ENCODE measurements at regions not wholly inside any gene's neighbourhood (a gene's known extent, or its start where the extent isn't known, plus 50 kb on each side); places are given as distances from the start of the nearest gene placed in this dataset.
"Not testable (repeated sequence)": the region's sequence is repeated elsewhere in the genome, so short reads cannot be mapped to it uniquely, and the experiment has no call there.

DNA sequence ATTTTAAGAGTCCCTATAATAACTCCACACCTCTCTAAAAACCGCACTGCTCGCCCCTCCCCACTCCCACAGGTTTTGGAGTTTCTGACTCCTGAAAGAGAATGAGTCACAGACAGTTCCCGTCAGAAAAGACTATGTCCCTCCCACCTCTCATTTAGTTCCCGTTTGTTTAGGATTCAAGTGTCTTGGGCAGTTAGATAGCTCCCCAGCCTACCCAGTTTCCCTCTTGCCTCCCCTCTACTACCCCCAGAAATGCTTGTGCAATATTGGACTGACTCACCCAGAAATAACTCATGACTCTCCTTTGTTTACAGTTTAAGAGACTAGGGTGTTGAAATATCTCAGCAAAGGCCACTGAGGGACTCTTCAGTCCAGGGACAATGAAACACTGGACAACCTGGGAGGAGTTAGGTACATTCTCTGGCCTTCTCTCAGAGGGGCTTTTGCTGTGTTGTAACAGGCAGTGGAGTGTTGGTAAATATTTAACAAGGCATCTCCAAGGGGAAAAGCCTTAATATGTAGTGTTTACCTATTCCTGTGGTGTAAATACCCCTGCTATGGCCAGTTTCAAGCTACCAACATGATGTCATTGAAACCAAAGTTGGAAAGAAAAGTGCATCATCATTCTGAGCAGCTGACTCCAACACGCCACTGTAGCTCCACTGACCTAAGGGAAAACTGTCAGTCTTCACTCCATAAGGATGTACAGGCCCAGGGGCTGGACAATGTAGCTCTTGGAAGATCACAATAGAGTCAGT, 96.1 kb upstream of the CHD2 start:
- WGBS, 3 donors, result 17 to 33% (median 31%) methylated on average over 5 of the region's 5 CpGs
- peaks cover 9% of the 10 kb centered on the region for H3K4me1 ChIP-seq (ENCODE audit: insufficient read depth)
- intact Hi-C loops (cut with DNase I), result loop anchor here in 2 of 4 donors (5.0 to 10.0 kb wide), 3 partner anchors 121 to 683 kb away; no protein-coding TSS in a partner anchor
- TF ChIP-seq EP300 (IDR thresholded peaks at IDR 0.05) (peak; percentile 67), POLR2A (IDR thresholded peaks at IDR 0.05) (no peak)
- TF ChIP-seq, protein P1, sequence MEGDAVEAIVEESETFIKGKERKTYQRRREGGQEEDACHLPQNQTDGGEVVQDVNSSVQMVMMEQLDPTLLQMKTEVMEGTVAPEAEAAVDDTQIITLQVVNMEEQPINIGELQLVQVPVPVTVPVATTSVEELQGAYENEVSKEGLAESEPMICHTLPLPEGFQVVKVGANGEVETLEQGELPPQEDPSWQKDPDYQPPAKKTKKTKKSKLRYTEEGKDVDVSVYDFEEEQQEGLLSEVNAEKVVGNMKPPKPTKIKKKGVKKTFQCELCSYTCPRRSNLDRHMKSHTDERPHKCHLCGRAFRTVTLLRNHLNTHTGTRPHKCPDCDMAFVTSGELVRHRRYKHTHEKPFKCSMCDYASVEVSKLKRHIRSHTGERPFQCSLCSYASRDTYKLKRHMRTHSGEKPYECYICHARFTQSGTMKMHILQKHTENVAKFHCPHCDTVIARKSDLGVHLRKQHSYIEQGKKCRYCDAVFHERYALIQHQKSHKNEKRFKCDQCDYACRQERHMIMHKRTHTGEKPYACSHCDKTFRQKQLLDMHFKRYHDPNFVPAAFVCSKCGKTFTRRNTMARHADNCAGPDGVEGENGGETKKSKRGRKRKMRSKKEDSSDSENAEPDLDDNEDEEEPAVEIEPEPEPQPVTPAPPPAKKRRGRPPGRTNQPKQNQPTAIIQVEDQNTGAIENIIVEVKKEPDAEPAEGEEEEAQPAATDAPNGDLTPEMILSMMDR (IDR thresholded peaks at IDR 0.05), result no peak
- no peaks in the 10 kb centered on the region for H3K27me3 ChIP-seq
- no peaks in the 10 kb centered on the region for H3K9me3 ChIP-seq
- H3K27ac ChIP-seq, result peak overlapping the region in 1 of 2 donors; percentile 51
- no peaks in the 10 kb centered on the region for H3K36me3 ChIP-seq
- H3K4me3 ChIP-seq, result no peak overlapping the region
- DNase-seq, result peak; percentile 45 to 80 (median 63)

DNA sequence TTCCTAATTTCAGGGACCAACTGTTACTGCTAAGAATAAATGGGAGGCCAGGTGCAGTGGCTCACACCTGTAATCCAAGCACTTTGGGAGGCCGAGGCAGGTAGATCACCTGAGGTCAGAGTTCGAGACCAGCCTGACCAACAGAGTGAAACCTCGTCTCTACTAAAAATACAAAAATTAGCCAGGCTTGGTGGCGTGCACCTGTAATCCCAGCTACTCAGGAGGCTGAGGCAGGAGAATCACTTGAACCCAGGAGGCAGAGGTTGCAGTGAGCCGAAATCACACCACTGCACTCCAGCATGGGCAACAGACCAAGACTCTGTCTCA, 95.6 kb upstream of the CHD2 start:
- peak in 1 of 5 donors; percentile 20 for DNase-seq
- not testable (repeated sequence) for H3K36me3 ChIP-seq; H3K4me1 ChIP-seq (ENCODE audit: insufficient read depth); H3K27me3 ChIP-seq; H3K9me3 ChIP-seq; H3K4me3 ChIP-seq
- intact Hi-C loops (cut with DNase I), result loop anchor here in 2 of 4 donors (5.0 to 10.0 kb wide), 3 partner anchors 120 to 683 kb away; no protein-coding TSS in a partner anchor
- peak overlapping the region in 1 of 2 donors; percentile 51 for H3K27ac ChIP-seq
- WGBS, 3 donors, result 93 to 96% (median 96%) methylated on average over 5 of the region's 5 CpGs

DNA sequence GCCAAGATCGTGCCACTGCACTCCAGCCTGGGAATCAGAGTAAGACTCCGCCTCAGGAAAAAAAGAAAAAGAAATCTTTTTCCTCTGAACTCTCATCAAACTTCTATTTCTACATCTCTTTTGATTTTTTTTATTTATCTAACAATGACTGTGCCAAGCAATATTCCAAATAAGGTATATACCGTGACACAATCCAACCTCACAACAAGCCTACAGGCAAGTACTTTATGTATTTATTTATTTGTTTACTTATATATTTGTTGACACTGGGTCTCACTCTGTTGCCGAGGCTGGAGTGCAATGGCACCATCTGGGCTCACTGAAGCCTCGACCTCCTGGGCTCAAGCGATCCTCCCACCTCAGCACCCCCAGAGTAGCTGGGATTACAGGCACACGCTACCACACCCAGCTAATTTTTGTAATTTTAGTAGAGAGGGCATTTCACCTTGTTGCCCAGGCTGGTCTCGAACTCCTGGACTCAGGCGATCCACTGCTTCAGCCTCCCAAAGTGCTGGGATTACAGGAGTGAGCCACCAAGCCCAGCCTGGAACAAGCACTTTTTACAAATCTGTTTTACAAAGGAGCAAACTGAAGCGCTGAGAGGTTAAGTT, 94.9 kb upstream of the CHD2 start:
- no peaks in the 10 kb centered on the region for H3K9me3 ChIP-seq
- no peaks in the 10 kb centered on the region for H3K36me3 ChIP-seq
- WGBS, 3 donors, result 89 to 92% (median 90%) methylated on average over 10 of the region's 10 CpGs
- no peak for DNase-seq
- H3K4me1 ChIP-seq (ENCODE audit: insufficient read depth), result peaks cover 10% of the 10 kb centered on the region
- no peak overlapping the region for H3K27ac ChIP-seq
- intact Hi-C loops (cut with DNase I), result loop anchor here (5.0 to 10.0 kb wide), 5 partner anchors 77 to 220 kb away; partner anchors contain the start of gene CHD2 (in 2 of the 4)
- no peak overlapping the region for H3K4me3 ChIP-seq
- no peaks in the 10 kb centered on the region for H3K27me3 ChIP-seq
- TF ChIP-seq, protein P1 (IDR thresholded peaks at IDR 0.05), result no peak
- TF ChIP-seq EP300 (IDR thresholded peaks at IDR 0.05) (no peak), POLR2A (IDR thresholded peaks at IDR 0.05) (no peak)

DNA sequence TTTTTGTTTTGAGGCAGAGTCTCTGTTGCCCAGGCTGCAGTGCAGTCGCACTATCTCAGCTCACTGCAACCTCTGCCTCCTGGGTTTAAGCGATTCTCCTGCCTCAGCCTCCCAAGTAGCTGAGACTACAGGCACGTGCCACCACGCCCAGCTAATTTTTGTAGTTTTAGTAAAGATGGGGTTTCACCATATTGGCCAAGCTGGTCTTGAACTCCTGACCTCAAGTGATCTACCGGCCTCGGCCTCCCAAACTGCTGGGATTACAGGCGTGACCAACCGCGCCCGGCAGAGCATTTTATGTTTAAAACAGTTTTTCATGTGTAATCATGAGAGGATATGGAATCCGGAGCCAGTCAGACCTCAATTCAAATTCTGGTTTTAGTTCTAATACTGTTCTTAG, 94.0 kb upstream of the CHD2 start:
- peaks cover 10% of the 10 kb centered on the region for H3K4me1 ChIP-seq (ENCODE audit: insufficient read depth)
- H3K27ac ChIP-seq, DNase-seq, H3K36me3 ChIP-seq, H3K9me3 ChIP-seq, H3K4me3 ChIP-seq, H3K27me3 ChIP-seq: not testable (repeated sequence)
- WGBS, 3 donors, result 92 to 96% (median 95%) methylated on average over 11 of the region's 11 CpGs
- intact Hi-C loops (cut with DNase I), result loop anchor here (5.0 to 10.0 kb wide), 5 partner anchors 76 to 219 kb away; partner anchors contain the start of gene CHD2 (in 2 of the 4)

DNA sequence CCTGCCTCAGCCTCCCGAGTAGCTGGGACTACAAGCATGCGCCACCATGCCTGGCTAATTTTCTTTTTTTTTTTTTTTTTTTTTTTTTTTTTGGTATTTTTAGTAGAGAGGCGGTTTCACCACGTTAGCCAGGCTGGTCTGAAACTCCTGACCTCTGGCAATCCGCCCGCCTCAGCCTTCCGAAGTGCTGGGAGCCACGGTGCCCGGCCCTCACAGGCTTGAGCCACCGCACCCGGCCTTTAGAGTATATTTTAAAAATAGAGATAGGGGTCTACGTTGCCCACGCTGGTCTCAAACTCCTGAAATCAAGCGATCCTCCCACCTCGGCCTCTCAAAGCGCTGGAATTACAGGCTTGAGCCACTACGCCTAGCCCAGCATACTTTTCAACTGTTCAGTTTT, 93.4 kb upstream of the CHD2 start:
- Histone ChIP-seq H3K36me3 (no peaks in the 10 kb centered on the region), H3K27me3 (no peaks in the 10 kb centered on the region), H3K9me3 (no peaks in the 10 kb centered on the region), H3K4me3 (no peak overlapping the region), H3K4me1 (ENCODE audit: insufficient read depth) (peaks cover 7% of the 10 kb centered on the region), H3K27ac (no peak overlapping the region)
- WGBS, 3 donors, result 83 to 90% (median 85%) methylated on average over 17 of the region's 17 CpGs
- peak in 4 of 5 donors; percentile 56 to 72 (median 58) for DNase-seq
- TF ChIP-seq EP300 (IDR thresholded peaks at IDR 0.05), result no peak
- TF ChIP-seq, protein P1 (IDR thresholded peaks at IDR 0.05), result no peak
- TF ChIP-seq POLR2A (IDR thresholded peaks at IDR 0.05), result no peak
- intact Hi-C loops (cut with DNase I), result loop anchor here (5.0 to 10.0 kb wide), 5 partner anchors 76 to 218 kb away; partner anchors contain the start of gene CHD2 (in 2 of the 4)
